KBM-7 (cell line): ENCODE measurements at regions not wholly inside any gene's neighbourhood (a gene's known extent, or its start where the extent isn't known, plus 50 kb on each side); places are given as distances from the start of the nearest gene placed in this dataset.

Experiments
- DNase-seq: peaks from one replicate; pipeline ENCODE4 v3.0.0-alpha.2; 2015
- in situ Hi-C: fragments of 300-500 bp; cut with MboI; formaldehyde crosslinking; loops from 2 replicates; pipeline ENCODE4 v1.14.3; 2020; ENCODE audit warnings: low sequenced_read_pairs, low pct_unique_long_range_greater_than_20kb, mixed read lengths

GRCh38 chr7:41054960-41055661 lies 647.8 kb downstream of the INHBA start:
- DNase-seq, result no peak
- in situ Hi-C loops, result no loop called here

GRCh38 chr7:41053820-41054219 lies 649.1 kb downstream of the INHBA start:
- in situ Hi-C loops, result no loop called here
- no peak for DNase-seq

GRCh38 chr7:41052736-41053135 lies 650.2 kb downstream of the INHBA start:
- in situ Hi-C loops, result no loop called here

GRCh38 chr7:41052201-41052600 lies 650.7 kb downstream of the INHBA start:
- in situ Hi-C loops, result no loop called here
- no peak for DNase-seq

More at GRCh38 chr7:41052736-41053135, 650.2 kb downstream of the INHBA start:
- DNase-seq, result no peak

- in situ Hi-C loops, result no loop called here
Observed at GRCh38 chr7:41051535-41051934, 651.4 kb downstream of the INHBA start.

GRCh38 chr7:41051062-41051461 lies 651.8 kb downstream of the INHBA start:
- no peak for DNase-seq
- in situ Hi-C loops, result no loop called here

More at GRCh38 chr7:41051535-41051934, 651.4 kb downstream of the INHBA start:
- DNase-seq, result no peak

GRCh38 chr7:41048771-41049170 lies 654.1 kb downstream of the INHBA start:
- no peak for DNase-seq
- in situ Hi-C loops, result no loop called here

- in situ Hi-C loops, result no loop called here
- DNase-seq, result no peak
Observed at GRCh38 chr7:41047789-41048191, 655.1 kb downstream of the INHBA start.

GRCh38 chr7:41047211-41047610 lies 655.7 kb downstream of the INHBA start:
- in situ Hi-C loops, result no loop called here
- DNase-seq, result no peak

- in situ Hi-C loops, result no loop called here
Observed at GRCh38 chr7:41046776-41047175, 656.1 kb downstream of the INHBA start.

GRCh38 chr7:41046221-41046761 lies 656.6 kb downstream of the INHBA start:
- DNase-seq, result no peak
- in situ Hi-C loops, result no loop called here

More at GRCh38 chr7:41046776-41047175, 656.1 kb downstream of the INHBA start:
- no peak for DNase-seq

GRCh38 chr7:41045556-41046123 lies 657.2 kb downstream of the INHBA start:
- no peak for DNase-seq
- in situ Hi-C loops, result no loop called here

- DNase-seq, result no peak
- in situ Hi-C loops, result no loop called here
Observed at GRCh38 chr7:41039981-41040380, 662.9 kb downstream of the INHBA start.

- DNase-seq, result no peak
- in situ Hi-C loops, result no loop called here
Observed at GRCh38 chr7:41039386-41039953, 663.4 kb downstream of the INHBA start.

- no peak for DNase-seq
- in situ Hi-C loops, result no loop called here
Observed at GRCh38 chr7:41038211-41038610, 664.7 kb downstream of the INHBA start.

GRCh38 chr7:41037691-41038090 lies 665.2 kb downstream of the INHBA start:
- DNase-seq, result no peak
- in situ Hi-C loops, result no loop called here

- in situ Hi-C loops, result no loop called here
Observed at GRCh38 chr7:41035794-41036193, 667.1 kb downstream of the INHBA start.

GRCh38 chr7:41033500-41033899 lies 669.4 kb downstream of the INHBA start:
- in situ Hi-C loops, result no loop called here
- DNase-seq, result no peak

More at GRCh38 chr7:41035794-41036193, 667.1 kb downstream of the INHBA start:
- no peak for DNase-seq

GRCh38 chr7:41030673-41031072 lies 672.2 kb downstream of the INHBA start:
- in situ Hi-C loops, result no loop called here
- no peak for DNase-seq

GRCh38 chr7:41029072-41029499 lies 673.8 kb downstream of the INHBA start:
- DNase-seq, result no peak
- in situ Hi-C loops, result no loop called here
